OCI-LY3 (cell line): ENCODE measurements at regions not wholly inside any gene's neighbourhood (a gene's known extent, or its start where the extent isn't known, plus 50 kb on each side); places are given as distances from the start of the nearest gene placed in this dataset.

Source experiments
- CTCF ChIP-seq: fragments of 200-600, 300-600 bp; sonication (generic); IDR thresholded peaks from 2 replicates; pipeline ENCODE4 v1.5.1; 2014; ENCODE audit warnings: antibody characterized with exemption, low read length, low read depth
- EZH2phosphoT487 ChIP-seq: fragments of 200-600 bp; shearing (Covaris generic); IDR thresholded peaks from 2 replicates; pipeline ENCODE4 v1.6.1; 2018; ENCODE audit warnings: antibody characterized with exemption, mixed run types, low read depth

- TF ChIP-seq CTCF (no peak), EZH2phosphoT487 (no peak)
These were observed 105.5 kb downstream of the TES start for GRCh38 chr7:116315803-116316202.
